GM18870 (cell line): ENCODE measurements at regions not wholly inside any gene's neighbourhood (a gene's known extent, or its start where the extent isn't known, plus 50 kb on each side); places are given as distances from the start of the nearest gene placed in this dataset.

Source experiments
- ATAC-seq: cut with Tn5 transposase; IDR thresholded peaks from one replicate; pipeline ENCODE4 v1.9.1; 2021; ENCODE audit warnings: moderate library complexity; ENCODE audit not compliant: unreplicated experiment

DNA sequence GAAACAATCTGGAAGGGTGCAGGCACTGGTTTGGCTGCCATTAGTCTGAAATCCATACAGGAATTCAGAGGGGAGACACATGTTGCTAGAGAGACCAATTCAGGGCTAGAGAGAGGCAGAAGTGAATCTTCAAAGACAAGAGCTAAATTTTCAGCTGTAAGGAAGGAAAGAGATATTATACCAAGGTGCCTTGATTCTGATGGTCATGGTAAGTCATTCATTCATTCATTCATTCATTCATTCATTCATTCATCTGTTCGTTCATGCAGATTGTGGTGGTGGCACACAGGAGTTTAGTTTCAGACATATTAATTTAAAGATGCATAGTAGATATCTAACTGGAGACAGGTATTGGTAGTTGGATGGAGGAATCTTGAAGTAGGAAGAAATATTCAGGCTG, 1493.5 kb upstream of the TMEM132C start:
- ATAC-seq = no peak

GRCh38 chr12:126776026-126776655, 1490.8 kb upstream of the TMEM132C start:
- ATAC-seq = no peak

DNA sequence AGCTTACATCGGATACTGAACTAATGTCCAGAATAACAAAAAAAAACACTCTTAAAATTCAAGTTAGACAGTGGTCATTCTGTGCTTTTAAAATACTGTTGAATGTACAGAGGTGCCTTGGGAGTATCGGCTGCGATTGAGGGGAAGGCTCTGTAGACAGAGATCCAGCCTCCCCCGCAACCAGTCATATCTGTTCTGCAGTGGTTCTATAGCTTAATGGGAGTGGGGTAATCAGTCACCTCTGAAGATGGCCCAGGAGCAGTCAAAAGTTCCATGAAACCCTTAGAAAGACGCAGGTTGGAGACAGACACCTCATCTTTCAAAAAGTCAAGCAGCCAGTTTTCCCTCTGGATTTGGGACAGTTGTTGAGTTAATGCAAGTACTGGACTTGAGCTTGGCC, 1486.6 kb upstream of the TMEM132C start:
- no peak for ATAC-seq

DNA sequence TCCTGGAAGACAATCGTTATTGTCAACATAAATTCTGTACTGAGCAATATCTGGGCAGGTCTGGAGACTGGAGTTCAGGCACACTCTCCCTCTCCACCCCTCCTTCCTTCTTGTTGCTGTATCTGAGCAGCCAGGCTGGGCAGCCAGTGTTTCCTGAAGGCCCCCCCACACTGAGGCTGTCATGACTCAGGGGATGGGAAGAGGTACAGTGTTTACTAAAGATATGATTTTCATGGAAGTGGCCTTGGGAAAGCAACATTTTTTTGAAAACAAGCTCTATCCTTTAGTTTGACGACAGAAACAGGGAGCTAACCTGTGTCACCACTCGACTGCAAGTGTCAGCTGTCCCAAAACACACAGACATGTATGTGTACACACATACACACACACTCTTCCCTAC, 1485.4 kb upstream of the TMEM132C start:
- ATAC-seq = no peak

- ATAC-seq = no peak
Measured at GRCh38 chr12:126782083-126782482, 1484.9 kb upstream of the TMEM132C start.

DNA sequence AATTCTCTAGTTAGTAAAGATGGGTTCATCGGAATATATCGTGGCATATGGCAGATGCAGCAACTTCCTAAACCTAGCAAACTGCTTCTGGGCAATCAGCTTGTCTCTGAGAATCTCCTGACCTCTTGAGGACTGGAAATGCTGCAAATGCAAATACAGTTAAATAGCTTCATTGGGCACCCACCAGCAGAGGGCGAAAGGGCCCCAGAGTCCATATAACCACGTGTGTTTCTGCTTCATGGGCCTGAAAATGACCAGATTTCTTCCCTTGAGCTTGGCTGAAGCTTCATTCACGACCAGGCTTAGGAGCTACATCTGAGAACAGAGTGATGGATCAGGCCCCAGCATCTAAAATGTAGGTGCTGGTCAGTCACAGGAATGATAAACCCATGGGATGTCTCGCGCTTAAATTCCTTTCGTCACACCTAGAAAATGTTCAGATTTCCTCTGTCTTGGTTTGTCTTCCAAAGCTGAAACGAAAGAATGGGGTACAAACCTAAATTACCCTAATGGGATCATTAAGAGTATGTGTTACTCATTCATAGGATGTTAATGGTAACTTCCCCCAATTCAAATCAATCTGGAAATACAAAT, 1482.5 kb upstream of the TMEM132C start:
- no peak for ATAC-seq

DNA sequence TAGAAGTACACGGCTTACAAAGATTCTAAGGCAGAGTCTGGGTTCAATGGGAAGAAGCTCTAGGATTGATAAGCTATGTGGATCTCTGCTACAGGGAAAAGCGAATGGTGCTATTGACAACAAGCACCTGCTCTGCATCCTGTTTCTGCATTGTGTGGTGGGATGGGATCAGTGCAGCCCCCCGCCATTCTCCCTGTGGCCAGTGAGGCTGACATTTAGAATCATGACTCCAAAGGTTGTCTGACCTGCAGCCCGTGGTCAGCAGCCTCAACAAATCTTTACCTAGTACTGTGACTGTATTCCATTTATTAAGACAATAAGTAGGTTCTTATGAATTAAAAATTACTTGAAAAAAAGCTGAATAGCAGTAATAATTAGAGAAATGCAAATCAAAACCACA, 1477.0 kb upstream of the TMEM132C start:
- no peak for ATAC-seq

DNA sequence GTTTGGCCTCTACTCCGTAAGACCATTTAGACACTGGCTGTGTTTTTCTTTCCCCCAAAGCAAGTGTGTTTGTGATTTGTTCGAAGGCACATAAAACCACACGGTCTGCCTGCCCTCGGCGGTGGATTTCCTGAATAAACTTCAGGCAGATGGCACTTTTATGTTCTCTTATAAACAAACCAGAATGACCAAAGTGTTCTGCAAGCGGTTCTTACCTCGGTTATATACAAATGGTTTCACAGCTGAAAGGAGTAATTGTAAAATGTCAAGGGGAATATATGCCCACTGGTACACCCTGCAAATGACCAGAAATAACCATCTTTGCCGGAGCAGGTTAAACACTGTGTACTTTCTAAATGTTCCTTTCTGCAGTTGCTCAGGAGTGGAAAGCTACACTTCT, 1475.8 kb upstream of the TMEM132C start:
- no peak for ATAC-seq

GRCh38 chr12:126792411-126792810, 1474.6 kb upstream of the TMEM132C start:
- ATAC-seq = no peak

DNA sequence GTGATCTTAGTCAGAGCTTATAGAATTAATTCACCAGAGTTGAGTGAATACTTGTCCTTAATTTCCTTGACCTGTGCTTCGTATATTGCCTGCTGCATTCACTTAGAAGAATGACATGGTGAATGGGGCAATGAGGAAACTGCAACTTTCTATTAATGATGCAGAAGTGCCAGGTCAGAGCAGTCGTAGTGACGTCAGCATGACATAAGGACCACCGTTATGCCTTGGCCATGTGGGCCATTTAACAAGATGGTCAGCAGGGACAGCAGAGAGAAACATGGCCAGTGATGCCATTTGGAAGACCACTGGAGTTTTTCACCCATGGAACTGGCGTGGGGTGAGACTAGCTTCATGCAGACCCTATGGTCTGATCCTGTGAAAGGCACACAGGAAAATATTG, 1469.4 kb upstream of the TMEM132C start:
- ATAC-seq = no peak

DNA sequence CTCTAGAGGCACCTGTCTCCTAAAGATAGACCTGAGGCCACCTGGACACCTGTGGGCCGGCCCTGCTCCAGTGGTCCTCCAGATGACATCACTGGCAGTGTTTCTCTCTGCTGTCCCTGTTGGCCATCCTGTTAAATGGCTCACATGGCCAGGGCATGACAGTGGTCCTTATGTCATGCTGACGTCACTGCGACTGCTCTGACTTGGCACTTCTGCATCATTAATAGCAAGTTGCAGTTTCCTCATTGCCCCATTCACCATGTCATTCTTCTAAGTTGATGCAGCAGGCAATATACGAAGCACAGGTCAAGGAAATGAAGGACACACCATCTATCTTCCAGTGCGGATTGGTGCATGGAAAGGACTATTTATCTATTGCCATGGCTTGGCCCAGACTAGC, 1468.5 kb upstream of the TMEM132C start:
- ATAC-seq = no peak

DNA sequence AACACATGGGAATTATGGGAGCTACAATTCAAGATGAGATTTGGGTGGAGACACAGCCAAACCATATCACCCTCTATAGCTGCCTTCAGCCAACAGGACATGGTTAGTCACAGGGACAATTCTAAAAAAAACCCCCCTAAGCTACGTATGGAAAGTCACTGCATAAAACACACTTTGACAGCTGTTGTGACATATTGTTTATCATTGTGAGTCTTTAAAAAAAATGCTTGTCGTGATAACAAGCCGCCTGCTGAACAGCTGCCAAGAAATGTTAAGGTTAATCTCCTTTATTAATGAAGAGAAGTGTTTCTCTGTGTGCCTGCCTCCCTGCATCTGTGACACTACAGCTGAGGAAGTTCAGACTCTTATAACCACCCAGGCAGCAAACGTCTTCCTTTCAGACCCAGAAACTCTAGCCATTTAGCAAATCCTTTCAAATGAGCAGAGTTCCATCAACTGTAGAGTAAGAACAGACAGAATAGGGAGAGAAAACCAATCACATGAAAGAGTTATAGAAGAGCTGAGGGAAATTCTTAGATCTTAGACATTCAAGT, 1459.6 kb upstream of the TMEM132C start:
- no peak for ATAC-seq

GRCh38 chr12:126811391-126811790, 1455.6 kb upstream of the TMEM132C start:
- ATAC-seq = no peak

DNA sequence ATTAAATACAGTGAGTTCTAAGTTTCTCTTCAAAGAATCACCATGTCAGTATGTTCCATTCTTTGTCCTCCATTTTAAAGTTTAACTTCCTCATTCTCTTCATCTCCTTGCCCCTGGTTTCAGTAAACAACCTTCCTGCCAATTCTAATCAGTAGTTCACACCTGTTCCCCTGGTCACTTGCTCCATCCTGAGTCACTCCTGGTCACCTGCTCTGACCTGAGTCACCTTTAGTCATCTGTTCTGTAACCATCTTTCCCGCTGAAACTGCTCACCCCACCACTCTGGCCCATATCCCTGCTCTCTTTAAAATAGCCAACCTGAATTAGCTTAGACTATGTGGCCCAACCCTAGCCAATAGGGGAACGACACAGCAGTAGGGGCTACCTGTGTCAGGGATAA, 1447.4 kb upstream of the TMEM132C start:
- ATAC-seq = no peak

DNA sequence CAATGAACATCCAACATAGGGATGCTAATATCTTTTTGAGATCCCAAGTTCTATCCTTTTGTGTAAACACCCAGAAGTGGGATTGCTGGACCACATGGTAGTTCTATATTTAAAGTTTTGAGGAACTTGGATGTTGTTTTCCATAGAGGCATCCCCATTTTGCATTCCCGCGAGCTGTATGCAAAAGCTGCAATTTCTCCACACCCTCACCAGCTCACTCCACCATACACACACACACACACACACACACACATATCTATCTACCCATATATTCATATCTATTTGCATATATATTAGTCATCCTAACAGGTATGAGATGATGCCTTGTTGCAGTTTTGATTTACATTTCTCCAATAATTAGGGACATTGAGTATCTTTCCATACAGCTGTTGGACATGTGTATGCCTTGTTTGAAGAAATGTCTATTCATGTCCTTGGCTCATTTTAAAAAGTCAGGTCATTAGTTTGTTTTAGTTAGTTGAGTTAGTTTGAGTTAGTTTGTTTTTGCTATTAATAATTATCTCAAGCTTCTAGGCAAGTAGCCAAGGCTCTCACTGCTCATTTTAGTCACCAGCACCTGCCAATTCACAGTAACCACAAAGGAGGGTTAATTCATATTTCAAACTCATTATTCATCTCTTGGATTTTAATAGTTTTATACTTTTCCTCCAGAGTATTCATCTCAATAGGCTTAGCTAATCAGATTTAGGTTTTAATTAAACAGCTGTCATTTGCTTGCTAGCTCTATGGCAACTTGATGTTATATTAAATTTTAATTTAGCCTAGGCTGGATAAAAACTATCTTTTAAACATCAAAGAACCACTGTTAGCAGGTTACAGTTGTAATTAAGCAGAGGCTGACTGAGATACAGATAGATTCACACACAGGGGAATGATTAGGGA, 1435.9 kb upstream of the TMEM132C start:
- ATAC-seq = no peak

- ATAC-seq = no peak
Measured at GRCh38 chr12:126837697-126838096, 1429.3 kb upstream of the TMEM132C start.

GRCh38 chr12:126843915-126844669, 1422.9 kb upstream of the TMEM132C start:
- ATAC-seq = no peak

GRCh38 chr12:126847005-126847629, 1419.9 kb upstream of the TMEM132C start:
- no peak for ATAC-seq

GRCh38 chr12:126855768-126856167, 1411.2 kb upstream of the TMEM132C start:
- ATAC-seq = no peak

GRCh38 chr12:126856958-126857357, 1410.0 kb upstream of the TMEM132C start:
- no peak for ATAC-seq

DNA sequence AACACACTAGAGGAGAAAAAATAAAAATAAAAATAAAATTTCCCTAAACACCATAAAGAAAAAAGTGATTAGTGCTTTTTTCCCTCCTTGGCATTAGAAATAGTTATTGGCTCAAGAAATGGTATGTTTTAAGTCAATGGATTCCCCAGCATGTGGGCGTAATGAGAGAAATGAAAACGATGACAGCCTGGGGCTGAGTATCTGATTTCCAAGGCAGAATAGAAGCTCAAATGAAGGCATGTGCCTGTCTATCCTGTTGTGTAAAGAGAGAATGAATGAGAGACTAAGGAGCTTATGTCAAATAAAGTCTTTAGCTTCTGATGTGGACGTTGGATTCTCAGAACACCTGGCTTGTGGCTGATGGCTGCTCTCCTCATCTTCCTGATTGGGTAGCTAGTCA, 1408.4 kb upstream of the TMEM132C start:
- ATAC-seq = no peak
